ENCODE measurements at regions not wholly inside any gene's neighbourhood (a gene's known extent, or its start where the extent isn't known, plus 50 kb on each side); places are given as distances from the start of the nearest gene placed in this dataset.
"Not testable (repeated sequence)": the region's sequence is repeated elsewhere in the genome, so short reads cannot be mapped to it uniquely, and the experiment has no call there.

DNA sequence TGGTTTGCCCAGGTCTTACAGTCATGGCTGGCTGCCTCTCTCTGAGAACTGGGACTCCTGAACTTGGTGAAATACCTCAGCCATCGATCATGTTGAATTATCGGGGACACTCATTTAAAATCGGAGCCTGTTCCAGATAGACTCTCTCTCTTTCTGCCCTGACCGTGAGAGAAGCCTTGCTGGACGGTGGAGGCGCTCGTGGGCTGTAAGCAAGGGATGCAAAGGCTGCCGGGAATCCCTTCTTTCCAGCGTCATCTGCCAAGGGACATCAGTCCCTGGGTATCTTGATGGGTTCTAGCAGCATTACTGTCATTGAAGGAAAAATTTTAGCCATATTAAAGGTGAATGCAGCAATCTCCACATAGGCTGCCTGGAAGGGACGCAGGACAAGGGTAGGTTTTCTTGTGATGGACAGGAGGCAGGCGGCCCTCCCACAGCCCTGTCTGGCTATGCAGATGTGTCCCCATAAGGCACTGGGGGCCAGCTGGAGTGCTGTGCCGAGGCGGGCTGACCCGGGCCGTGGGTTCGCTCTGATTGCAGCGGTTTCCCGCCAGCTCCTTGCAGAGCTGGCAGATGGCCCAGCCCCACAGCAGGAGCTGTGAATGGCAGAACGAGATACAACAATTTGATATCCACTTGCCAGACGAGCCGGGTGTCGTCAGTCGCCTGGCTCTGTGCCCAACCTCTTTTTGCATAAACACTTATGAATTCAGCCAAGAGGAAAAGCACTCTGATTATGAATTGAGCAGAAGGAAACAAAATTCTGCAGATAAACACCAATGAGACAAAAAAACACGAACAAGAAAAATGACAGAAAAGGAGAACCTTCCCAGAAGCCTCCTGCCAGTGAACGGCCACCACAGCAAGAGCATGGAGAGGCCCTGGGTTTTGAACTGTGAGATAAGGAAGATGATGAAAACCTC lies 151.9 kb upstream of the ALDH3B2 start:
- not testable (repeated sequence) for TF ChIP-seq POLR2A (IDR thresholded peaks at IDR 0.05)
- TF ChIP-seq, protein P1, sequence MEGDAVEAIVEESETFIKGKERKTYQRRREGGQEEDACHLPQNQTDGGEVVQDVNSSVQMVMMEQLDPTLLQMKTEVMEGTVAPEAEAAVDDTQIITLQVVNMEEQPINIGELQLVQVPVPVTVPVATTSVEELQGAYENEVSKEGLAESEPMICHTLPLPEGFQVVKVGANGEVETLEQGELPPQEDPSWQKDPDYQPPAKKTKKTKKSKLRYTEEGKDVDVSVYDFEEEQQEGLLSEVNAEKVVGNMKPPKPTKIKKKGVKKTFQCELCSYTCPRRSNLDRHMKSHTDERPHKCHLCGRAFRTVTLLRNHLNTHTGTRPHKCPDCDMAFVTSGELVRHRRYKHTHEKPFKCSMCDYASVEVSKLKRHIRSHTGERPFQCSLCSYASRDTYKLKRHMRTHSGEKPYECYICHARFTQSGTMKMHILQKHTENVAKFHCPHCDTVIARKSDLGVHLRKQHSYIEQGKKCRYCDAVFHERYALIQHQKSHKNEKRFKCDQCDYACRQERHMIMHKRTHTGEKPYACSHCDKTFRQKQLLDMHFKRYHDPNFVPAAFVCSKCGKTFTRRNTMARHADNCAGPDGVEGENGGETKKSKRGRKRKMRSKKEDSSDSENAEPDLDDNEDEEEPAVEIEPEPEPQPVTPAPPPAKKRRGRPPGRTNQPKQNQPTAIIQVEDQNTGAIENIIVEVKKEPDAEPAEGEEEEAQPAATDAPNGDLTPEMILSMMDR (IDR thresholded peaks at IDR 0.05) = not testable (repeated sequence)
